ENCODE measurements at regions not wholly inside any gene's neighbourhood (a gene's known extent, or its start where the extent isn't known, plus 50 kb on each side); places are given as distances from the start of the nearest gene placed in this dataset.

DNA sequence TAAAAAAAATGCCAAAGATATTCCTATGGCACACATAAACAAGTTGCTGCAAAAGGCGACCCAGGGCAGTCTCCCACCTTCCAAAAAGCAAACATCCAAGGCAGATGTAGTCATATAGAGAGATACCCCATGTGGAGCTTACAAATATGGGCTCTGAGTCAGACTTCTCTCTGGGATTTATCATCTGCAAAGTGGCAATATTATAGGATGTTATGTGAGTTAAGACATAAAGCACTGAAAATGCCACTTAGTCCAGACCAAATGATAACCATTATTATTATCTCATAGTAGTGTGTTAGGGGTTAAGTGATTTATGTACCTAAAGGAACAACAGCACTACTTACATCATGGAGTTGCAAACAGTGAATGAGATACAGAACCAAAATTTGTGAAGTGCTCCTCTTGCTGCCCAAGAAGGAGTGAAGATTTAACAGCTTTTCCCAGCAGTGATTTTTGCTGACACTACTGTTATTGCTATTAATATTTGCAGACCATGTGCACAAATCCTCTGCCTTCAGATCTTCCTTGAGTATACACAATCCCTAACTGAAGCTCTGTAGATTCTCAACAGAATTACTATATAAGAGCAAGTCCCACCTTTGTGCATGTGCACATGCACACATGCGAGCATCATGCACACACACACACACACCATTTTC is 560.0 kb upstream of the SALL1 start:
- Histone ChIP-seq H3K27me3 (ENCODE audit: control insufficient read depth in 1 of 2, insufficient read depth in 2 of 2, low read length in 2 of 2) (peaks cover 0 to 2% of the 10 kb centered on the region in 2 donors), H3K9ac (ENCODE audit: low read length in 2 of 2) (no peak overlapping the region), H3K36me3 (ENCODE audit: control insufficient read depth in 2 of 2, insufficient read depth in 2 of 2, low read length in 2 of 2) (no peaks in the 10 kb centered on the region), H3K4me1 (ENCODE audit: control insufficient read depth, insufficient read depth, low read length) (no peaks in the 10 kb centered on the region), H3K27ac (ENCODE audit: low read length) (no peak overlapping the region), H3K4me3 (ENCODE audit: low read length in 2 of 2) (no peak overlapping the region), H3K9me3 (ENCODE audit: control insufficient read depth in 2 of 2, low read length in 2 of 2) (peaks cover 0 to 7% of the 10 kb centered on the region in 2 donors)

DNA sequence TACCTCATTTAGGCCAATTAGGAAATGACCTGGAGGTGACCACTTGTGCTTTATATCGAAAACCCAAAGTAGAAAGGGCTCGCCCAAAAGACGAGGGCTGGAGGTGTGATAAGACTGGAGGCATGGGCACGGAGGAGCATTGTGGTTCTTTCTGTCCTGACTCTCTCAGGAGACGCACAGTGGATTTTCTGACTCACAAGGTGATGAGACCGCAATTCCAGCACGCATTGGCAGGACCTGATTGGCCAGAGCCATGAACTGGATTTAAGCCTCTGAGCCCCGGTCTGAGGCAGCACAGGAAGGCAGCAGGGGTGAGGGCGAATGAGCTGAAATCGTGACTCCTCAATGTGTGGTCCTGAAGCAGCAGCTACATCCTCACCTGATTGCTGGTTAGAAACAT is 559.1 kb upstream of the SALL1 start:
- Histone ChIP-seq H3K27me3 (ENCODE audit: control insufficient read depth in 1 of 2, insufficient read depth in 2 of 2, low read length in 2 of 2) (peaks cover 0 to 2% of the 10 kb centered on the region in 2 donors), H3K4me1 (ENCODE audit: control insufficient read depth, insufficient read depth, low read length) (no peaks in the 10 kb centered on the region), H3K27ac (ENCODE audit: low read length) (no peak overlapping the region), H3K4me3 (ENCODE audit: low read length in 2 of 2) (no peak overlapping the region), H3K9ac (ENCODE audit: low read length in 2 of 2) (no peak overlapping the region), H3K9me3 (ENCODE audit: control insufficient read depth in 2 of 2, low read length in 2 of 2) (peaks cover 0 to 7% of the 10 kb centered on the region in 2 donors), H3K36me3 (ENCODE audit: control insufficient read depth in 2 of 2, insufficient read depth in 2 of 2, low read length in 2 of 2) (no peaks in the 10 kb centered on the region)

DNA sequence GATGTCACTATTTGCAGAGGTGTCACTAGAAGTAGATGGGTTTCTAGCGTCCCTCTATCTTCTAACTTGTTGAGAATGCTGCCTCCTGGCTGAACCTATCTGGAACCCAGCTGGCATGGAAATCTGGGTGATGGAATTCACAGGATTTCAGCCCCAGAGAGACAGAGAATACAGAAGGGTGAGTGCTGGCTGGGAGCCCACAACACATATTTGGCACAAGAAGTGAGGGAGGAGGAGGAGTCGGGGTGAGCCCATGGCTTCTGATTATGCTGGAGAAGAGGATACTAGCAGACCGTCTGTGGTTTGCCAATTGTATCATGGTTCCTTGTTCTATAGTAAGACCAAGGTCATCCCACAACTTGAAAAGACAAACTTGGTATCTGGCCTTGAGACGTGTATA is 557.8 kb upstream of the SALL1 start:
- H3K27me3 ChIP-seq (ENCODE audit: control insufficient read depth in 1 of 2, insufficient read depth in 2 of 2, low read length in 2 of 2): peaks cover 0 to 2% of the 10 kb centered on the region in 2 donors
- H3K4me3 ChIP-seq (ENCODE audit: low read length in 2 of 2): no peak overlapping the region
- no peaks in the 10 kb centered on the region for H3K36me3 ChIP-seq (ENCODE audit: control insufficient read depth in 2 of 2, insufficient read depth in 2 of 2, low read length in 2 of 2)
- no peaks in the 10 kb centered on the region for H3K4me1 ChIP-seq (ENCODE audit: control insufficient read depth, insufficient read depth, low read length)
- peaks cover under 1 to 2% of the 10 kb centered on the region in 2 donors for H3K9me3 ChIP-seq (ENCODE audit: control insufficient read depth in 2 of 2, low read length in 2 of 2)
- H3K9ac ChIP-seq (ENCODE audit: low read length in 2 of 2): no peak overlapping the region
- H3K27ac ChIP-seq (ENCODE audit: low read length): no peak overlapping the region

DNA sequence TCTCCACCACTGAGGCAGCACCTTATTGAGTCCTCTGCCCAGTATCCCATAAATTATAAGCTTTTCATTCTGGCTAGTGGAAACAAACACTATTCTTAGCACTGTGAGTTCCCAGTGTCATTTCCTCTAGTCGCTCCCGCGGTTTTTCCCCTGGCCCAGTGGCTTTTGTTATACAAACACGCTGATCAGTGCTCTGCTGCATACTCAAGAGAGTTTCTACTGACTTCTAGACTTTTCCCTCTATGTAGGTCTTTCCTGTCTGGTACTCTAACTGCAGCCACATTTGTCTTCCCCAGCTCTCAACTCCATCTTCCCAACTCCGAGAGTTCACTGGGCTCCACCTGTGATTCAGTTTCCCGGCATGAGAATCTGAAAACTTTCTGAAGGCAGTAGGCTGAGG is 556.6 kb upstream of the SALL1 start:
- H3K9ac ChIP-seq (ENCODE audit: low read length in 2 of 2): no peak overlapping the region
- H3K9me3 ChIP-seq (ENCODE audit: control insufficient read depth in 2 of 2, low read length in 2 of 2): peaks cover 2 to 3% of the 10 kb centered on the region in 2 donors
- H3K4me1 ChIP-seq (ENCODE audit: control insufficient read depth, insufficient read depth, low read length): no peaks in the 10 kb centered on the region
- H3K4me3 ChIP-seq (ENCODE audit: low read length in 2 of 2): no peak overlapping the region
- H3K27me3 ChIP-seq (ENCODE audit: control insufficient read depth in 1 of 2, insufficient read depth in 2 of 2, low read length in 2 of 2): peaks cover 0 to 2% of the 10 kb centered on the region in 2 donors
- no peak overlapping the region for H3K27ac ChIP-seq (ENCODE audit: low read length)
- no peaks in the 10 kb centered on the region for H3K36me3 ChIP-seq (ENCODE audit: control insufficient read depth in 2 of 2, insufficient read depth in 2 of 2, low read length in 2 of 2)

DNA sequence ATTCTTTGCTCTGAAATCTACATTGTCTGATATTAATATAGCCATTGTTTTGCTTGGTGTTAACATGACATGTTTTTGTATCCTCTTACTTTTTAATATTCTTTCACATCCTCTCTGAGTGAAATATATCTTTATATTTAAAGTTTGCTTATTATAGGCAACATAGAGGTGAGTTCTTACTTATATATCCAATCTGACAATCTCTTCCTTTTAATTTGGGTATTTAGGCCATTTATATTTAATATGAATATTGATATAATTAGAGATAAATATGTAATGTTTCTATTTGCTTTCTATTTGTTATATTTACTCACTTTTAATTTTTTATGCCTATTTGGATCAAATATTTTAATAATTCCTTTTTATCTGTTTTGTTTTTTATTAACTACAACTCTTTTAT is 554.1 kb upstream of the SALL1 start:
- no peaks in the 10 kb centered on the region for H3K4me1 ChIP-seq (ENCODE audit: control insufficient read depth, insufficient read depth, low read length)
- peaks cover 2 to 3% of the 10 kb centered on the region in 2 donors for H3K9me3 ChIP-seq (ENCODE audit: control insufficient read depth in 2 of 2, low read length in 2 of 2)
- H3K4me3 ChIP-seq (ENCODE audit: low read length in 2 of 2): no peak overlapping the region
- no peak overlapping the region for H3K9ac ChIP-seq (ENCODE audit: low read length in 2 of 2)
- no peak overlapping the region for H3K27ac ChIP-seq (ENCODE audit: low read length)
- H3K27me3 ChIP-seq (ENCODE audit: control insufficient read depth in 1 of 2, insufficient read depth in 2 of 2, low read length in 2 of 2): no peaks in the 10 kb centered on the region
- no peaks in the 10 kb centered on the region for H3K36me3 ChIP-seq (ENCODE audit: control insufficient read depth in 2 of 2, insufficient read depth in 2 of 2, low read length in 2 of 2)

DNA sequence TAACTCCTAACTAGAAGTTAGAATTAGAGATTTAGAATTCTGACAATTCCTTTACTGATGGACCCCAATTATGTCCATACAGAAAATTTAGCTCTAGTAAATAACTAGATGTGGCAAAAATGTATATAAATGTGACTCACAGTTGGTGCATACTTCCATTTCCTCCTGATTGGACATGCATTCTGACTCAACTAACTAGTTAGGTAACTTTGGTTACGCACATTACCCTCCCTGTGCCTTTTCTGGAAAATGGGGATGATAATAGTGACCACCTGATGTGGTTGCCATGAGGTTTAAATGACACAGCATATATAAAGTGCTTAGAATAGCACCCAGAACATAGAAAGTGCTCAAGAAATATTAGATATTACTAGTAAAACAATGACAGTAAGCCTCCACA is 550.0 kb upstream of the SALL1 start:
- Histone ChIP-seq H3K27ac (ENCODE audit: low read length) (no peak overlapping the region), H3K9ac (ENCODE audit: low read length in 2 of 2) (no peak overlapping the region), H3K27me3 (ENCODE audit: control insufficient read depth in 1 of 2, insufficient read depth in 2 of 2, low read length in 2 of 2) (no peaks in the 10 kb centered on the region), H3K9me3 (ENCODE audit: control insufficient read depth in 2 of 2, low read length in 2 of 2) (peaks cover 2 to 5% of the 10 kb centered on the region in 2 donors), H3K4me1 (ENCODE audit: control insufficient read depth, insufficient read depth, low read length) (no peaks in the 10 kb centered on the region), H3K36me3 (ENCODE audit: control insufficient read depth in 2 of 2, insufficient read depth in 2 of 2, low read length in 2 of 2) (no peaks in the 10 kb centered on the region), H3K4me3 (ENCODE audit: low read length in 2 of 2) (no peak overlapping the region)

DNA sequence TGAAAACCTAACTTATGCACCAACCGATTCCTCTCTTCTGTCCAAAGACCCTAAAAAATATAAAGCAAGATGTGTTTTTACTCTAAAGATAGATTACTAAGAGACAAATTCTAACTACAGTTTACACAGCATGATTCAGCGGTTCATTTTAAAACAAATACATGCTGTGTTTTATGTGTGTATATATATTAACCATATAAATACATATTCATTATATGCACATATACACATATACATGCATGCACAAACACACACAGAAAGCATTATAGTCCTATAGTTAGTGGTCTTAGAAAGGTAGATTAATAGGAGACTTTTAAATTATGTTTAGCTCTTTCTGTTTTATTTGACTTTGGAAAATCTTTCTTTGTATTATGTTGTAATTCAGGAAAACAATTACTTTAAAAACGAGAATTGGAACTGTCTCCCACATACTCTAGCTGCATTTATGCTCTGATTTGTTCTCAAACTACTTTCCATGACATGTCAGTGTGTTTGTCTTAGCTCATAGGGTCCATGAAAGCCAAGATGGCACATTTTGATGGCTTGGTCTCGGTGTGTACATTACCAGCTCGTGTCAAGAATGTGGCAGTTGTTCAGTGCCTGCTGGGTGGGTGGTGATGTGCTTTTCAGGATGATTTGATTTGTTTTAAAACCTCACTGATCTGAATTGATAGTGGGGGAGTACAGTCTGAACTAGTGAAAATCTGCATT is 548.8 kb upstream of the SALL1 start:
- no peak overlapping the region for H3K9ac ChIP-seq (ENCODE audit: low read length in 2 of 2)
- peaks cover 2 to 8% of the 10 kb centered on the region in 2 donors for H3K9me3 ChIP-seq (ENCODE audit: control insufficient read depth in 2 of 2, low read length in 2 of 2)
- H3K4me1 ChIP-seq (ENCODE audit: control insufficient read depth, insufficient read depth, low read length): no peaks in the 10 kb centered on the region

DNA sequence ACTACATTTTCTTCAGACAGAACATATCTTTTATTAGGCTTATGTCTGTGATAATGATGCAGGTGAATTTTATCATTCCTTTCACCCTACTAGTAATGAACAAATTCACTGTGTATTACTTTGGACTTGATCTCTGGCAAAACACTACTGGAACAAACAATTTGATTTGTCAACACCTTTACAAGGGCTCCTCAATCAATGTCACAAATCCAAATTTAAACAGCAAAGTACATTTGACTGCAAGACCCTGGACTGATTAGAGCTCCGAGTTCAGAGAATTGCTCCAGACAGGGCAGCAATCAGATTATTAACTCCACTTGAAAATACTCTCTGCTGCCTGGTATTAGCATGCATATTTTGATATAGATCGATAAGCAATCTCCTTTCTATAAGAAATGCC is 547.6 kb upstream of the SALL1 start:
- Histone ChIP-seq H3K4me1 (ENCODE audit: control insufficient read depth, insufficient read depth, low read length) (no peaks in the 10 kb centered on the region), H3K36me3 (ENCODE audit: control insufficient read depth in 2 of 2, insufficient read depth in 2 of 2, low read length in 2 of 2) (no peaks in the 10 kb centered on the region), H3K4me3 (ENCODE audit: low read length in 2 of 2) (no peak overlapping the region), H3K27me3 (ENCODE audit: control insufficient read depth in 1 of 2, insufficient read depth in 2 of 2, low read length in 2 of 2) (no peaks in the 10 kb centered on the region), H3K27ac (ENCODE audit: low read length) (no peak overlapping the region), H3K9me3 (ENCODE audit: control insufficient read depth in 2 of 2, low read length in 2 of 2) (peaks cover 0 to 5% of the 10 kb centered on the region in 2 donors), H3K9ac (ENCODE audit: low read length in 2 of 2) (no peak overlapping the region)

More for the DNA sequence above, 548.8 kb upstream of the SALL1 start:
- no peaks in the 10 kb centered on the region for H3K27me3 ChIP-seq (ENCODE audit: control insufficient read depth in 1 of 2, insufficient read depth in 2 of 2, low read length in 2 of 2)
- H3K4me3 ChIP-seq (ENCODE audit: low read length in 2 of 2): no peak overlapping the region
- H3K36me3 ChIP-seq (ENCODE audit: control insufficient read depth in 2 of 2, insufficient read depth in 2 of 2, low read length in 2 of 2): no peaks in the 10 kb centered on the region
- no peak overlapping the region for H3K27ac ChIP-seq (ENCODE audit: low read length)

DNA sequence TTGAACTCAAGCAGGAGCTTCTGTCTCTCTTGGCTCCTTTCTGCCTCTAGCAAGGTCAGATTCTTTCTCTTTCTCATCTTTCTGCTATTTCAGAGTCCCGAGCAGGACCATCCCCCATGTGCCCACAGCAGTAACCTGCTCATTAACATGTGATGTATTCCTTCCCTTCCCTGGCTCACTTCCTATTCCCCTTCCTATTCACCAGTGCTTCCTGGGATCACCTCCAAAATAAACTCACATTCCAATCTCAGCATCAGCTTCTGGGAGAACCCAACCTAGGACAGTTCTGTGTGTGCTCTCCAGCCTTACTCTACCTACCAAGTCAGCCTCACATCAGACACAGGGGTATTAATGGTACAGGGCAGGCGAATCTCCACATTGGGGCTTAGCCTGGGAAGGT is 546.4 kb upstream of the SALL1 start:
- no peaks in the 10 kb centered on the region for H3K4me1 ChIP-seq (ENCODE audit: control insufficient read depth, insufficient read depth, low read length)
- no peaks in the 10 kb centered on the region for H3K27me3 ChIP-seq (ENCODE audit: control insufficient read depth in 1 of 2, insufficient read depth in 2 of 2, low read length in 2 of 2)
- H3K27ac ChIP-seq (ENCODE audit: low read length): no peak overlapping the region
- peaks cover 0 to 5% of the 10 kb centered on the region in 2 donors for H3K9me3 ChIP-seq (ENCODE audit: control insufficient read depth in 2 of 2, low read length in 2 of 2)
- no peaks in the 10 kb centered on the region for H3K36me3 ChIP-seq (ENCODE audit: control insufficient read depth in 2 of 2, insufficient read depth in 2 of 2, low read length in 2 of 2)
- H3K4me3 ChIP-seq (ENCODE audit: low read length in 2 of 2): no peak overlapping the region
- H3K9ac ChIP-seq (ENCODE audit: low read length in 2 of 2): no peak overlapping the region

DNA sequence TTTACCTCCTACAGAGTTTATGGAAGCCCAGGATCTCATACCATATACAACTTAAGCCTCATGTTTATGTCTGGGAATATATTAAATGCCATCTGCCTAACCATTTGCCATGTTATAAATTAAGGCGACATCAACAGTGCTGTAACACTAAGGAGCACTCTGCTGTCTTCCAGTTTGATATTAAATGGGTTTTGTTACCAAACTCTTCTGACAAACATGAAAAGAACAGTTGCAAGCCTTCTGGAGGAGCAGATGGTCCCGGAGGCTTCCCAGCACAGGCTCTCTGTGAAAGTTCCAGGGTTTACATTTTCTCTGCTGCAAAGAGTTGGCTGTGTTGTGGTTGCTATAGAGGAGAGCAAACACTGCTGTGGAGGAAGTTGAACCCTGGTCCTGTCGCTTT is 545.3 kb upstream of the SALL1 start:
- Histone ChIP-seq H3K4me1 (ENCODE audit: control insufficient read depth, insufficient read depth, low read length) (no peaks in the 10 kb centered on the region), H3K27ac (ENCODE audit: low read length) (no peak overlapping the region), H3K9me3 (ENCODE audit: control insufficient read depth in 2 of 2, low read length in 2 of 2) (peaks cover 0 to 5% of the 10 kb centered on the region in 2 donors), H3K4me3 (ENCODE audit: low read length in 2 of 2) (no peak overlapping the region), H3K36me3 (ENCODE audit: control insufficient read depth in 2 of 2, insufficient read depth in 2 of 2, low read length in 2 of 2) (no peaks in the 10 kb centered on the region), H3K27me3 (ENCODE audit: control insufficient read depth in 1 of 2, insufficient read depth in 2 of 2, low read length in 2 of 2) (no peaks in the 10 kb centered on the region), H3K9ac (ENCODE audit: low read length in 2 of 2) (no peak overlapping the region)

DNA sequence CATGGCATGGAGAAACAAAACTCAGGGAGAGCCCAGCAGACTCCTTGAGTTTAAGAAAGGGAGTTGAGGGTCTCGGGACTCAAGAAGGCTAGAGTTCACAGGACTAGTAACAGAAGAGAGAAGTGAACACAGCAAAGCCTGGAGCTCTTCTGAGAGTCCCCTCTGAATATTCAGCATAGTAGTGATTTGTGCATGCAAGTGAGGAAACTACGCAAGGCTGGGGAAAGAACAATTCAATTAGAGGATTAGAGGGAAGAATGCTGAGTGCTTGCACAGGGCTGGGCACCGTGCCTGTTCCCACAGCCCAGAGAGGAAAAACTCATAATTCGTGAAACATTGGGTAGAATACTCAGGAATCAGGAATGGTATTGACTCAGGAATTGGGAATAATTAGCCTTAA is 540.0 kb upstream of the SALL1 start:
- Histone ChIP-seq H3K27ac (ENCODE audit: low read length) (no peak overlapping the region), H3K9me3 (ENCODE audit: control insufficient read depth in 2 of 2, low read length in 2 of 2) (peaks cover 0 to 8% of the 10 kb centered on the region in 2 donors), H3K9ac (ENCODE audit: low read length in 2 of 2) (no peak overlapping the region), H3K27me3 (ENCODE audit: control insufficient read depth in 1 of 2, insufficient read depth in 2 of 2, low read length in 2 of 2) (no peaks in the 10 kb centered on the region), H3K4me3 (ENCODE audit: low read length in 2 of 2) (no peak overlapping the region), H3K36me3 (ENCODE audit: control insufficient read depth in 2 of 2, insufficient read depth in 2 of 2, low read length in 2 of 2) (no peaks in the 10 kb centered on the region), H3K4me1 (ENCODE audit: control insufficient read depth, insufficient read depth, low read length) (no peaks in the 10 kb centered on the region)

Data from stomach smooth muscle (tissue), 2 donors.